Endothelial cell of umbilical vein (primary cell): ENCODE measurements at regions not wholly inside any gene's neighbourhood (a gene's known extent, or its start where the extent isn't known, plus 50 kb on each side); places are given as distances from the start of the nearest gene placed in this dataset.

Experiments used
- CTCF ChIP-seq, 2 donors: IDR thresholded peaks; 1 replicate in 1 of 2; 2 replicates in 1 of 2; pipeline ENCODE4 v1.5.1; 2011; ENCODE audit warnings: low read length in 2 of 2, mild to moderate bottlenecking in 2 of 2, moderate library complexity in 2 of 2, control low read depth in 1 of 2, inconsistent platforms in 1 of 2, low read depth in 1 of 2; ENCODE audit not compliant: insufficient read depth in 1 of 2; ENCODE audit errors: extremely low read depth in 1 of 2
- EZH2 ChIP-seq: IDR thresholded peaks from 2 replicates; pipeline ENCODE4 v1.6.1; 2012; ENCODE audit warnings: borderline replicate concordance, low read depth, mild to moderate bottlenecking, moderate library complexity, low read length, inconsistent platforms; ENCODE audit not compliant: severe bottlenecking
- MAX ChIP-seq: IDR thresholded peaks from 2 replicates; pipeline ENCODE4 v1.6.1; 2011; ENCODE audit not compliant: insufficient read depth, insufficient read length
- POLR2A ChIP-seq: IDR thresholded peaks from 2 replicates; pipeline ENCODE4 v1.6.1; 2012; ENCODE audit warnings: low read depth, mild to moderate bottlenecking, control low read depth, low read length

GRCh38 chr12:19915392-19916195 lies 452.7 kb upstream of the PDE3A start:
- TF ChIP-seq EZH2 (no peak), MAX (no peak), CTCF (IDR thresholded peaks at IDR 0.05; ENCODE audit: extremely low read depth in 1 of 2, insufficient read depth in 1 of 2, low read depth in 1 of 2, low read length in 2 of 2) (peak; percentile 42 to 48), POLR2A (no peak)
